H9 (cell line): ENCODE measurements at regions not wholly inside any gene's neighbourhood (a gene's known extent, or its start where the extent isn't known, plus 50 kb on each side); places are given as distances from the start of the nearest gene placed in this dataset.

Experiments used
- DNase-seq: peaks from one replicate; pipeline ENCODE4 v3.0.0-alpha.2; 2017
- H2AFZ ChIP-seq: one replicate; pipeline ENCODE4 v1.6.1; 2013; ENCODE audit warnings: mild to moderate bottlenecking, low read length, control low read depth, moderate library complexity
- H2AK5ac ChIP-seq: 2 replicates; pipeline ENCODE4 v1.6.1; 2013; ENCODE audit warnings: low read length, control low read depth, mixed read lengths; ENCODE audit not compliant: insufficient read length
- H2BK120ac ChIP-seq: one replicate; pipeline ENCODE4 v1.6.1; 2013; ENCODE audit warnings: low read depth, mild to moderate bottlenecking, low read length, control low read depth, inconsistent platforms; ENCODE audit not compliant: poor library complexity, severe bottlenecking
- H2BK12ac ChIP-seq: 2 replicates; pipeline ENCODE4 v1.6.1; 2013; ENCODE audit warnings: low read length, control low read depth, mixed read lengths, low read depth; ENCODE audit not compliant: insufficient read length
- H2BK15ac ChIP-seq: 2 replicates; pipeline ENCODE4 v1.6.1; 2013; ENCODE audit warnings: low read depth, low read length, control low read depth
- H2BK20ac ChIP-seq: one replicate; pipeline ENCODE4 v1.6.1; 2013; ENCODE audit warnings: low read depth, mild to moderate bottlenecking, low read length, control low read depth, inconsistent platforms; ENCODE audit not compliant: poor library complexity, severe bottlenecking
- H2BK5ac ChIP-seq: 2 replicates; pipeline ENCODE4 v1.6.1; 2013; ENCODE audit warnings: low read length, control low read depth, mixed read lengths; ENCODE audit not compliant: insufficient read length
- H3K14ac ChIP-seq: 2 replicates; pipeline ENCODE4 v1.6.1; 2013; ENCODE audit warnings: low read length, control low read depth; ENCODE audit not compliant: insufficient read depth
- H3K18ac ChIP-seq: 2 replicates; pipeline ENCODE4 v1.6.1; 2013; ENCODE audit warnings: low read depth, mild to moderate bottlenecking, mixed read lengths, low read length, control low read depth; ENCODE audit not compliant: insufficient read length
- H3K23ac ChIP-seq: 2 replicates; pipeline ENCODE4 v1.6.1; 2013; ENCODE audit warnings: low read length, control low read depth, mixed read lengths, low read depth; ENCODE audit not compliant: insufficient read length
- H3K23me2 ChIP-seq: 2 replicates; pipeline ENCODE4 v1.6.1; 2013; ENCODE audit warnings: low read depth, mild to moderate bottlenecking, mixed read lengths, low read length, control low read depth; ENCODE audit not compliant: insufficient read length, poor library complexity, severe bottlenecking
- H3K27ac ChIP-seq: 2 replicates; pipeline ENCODE4 v1.5.1; 2013; ENCODE audit warnings: low read length, control low read depth, mixed read lengths, low read depth; ENCODE audit not compliant: insufficient read length
- H3K27me3 ChIP-seq: 2 replicates; pipeline ENCODE4 v1.6.1; 2013; ENCODE audit warnings: low read length, control low read depth, inconsistent platforms; ENCODE audit not compliant: insufficient read depth
- H3K4ac ChIP-seq: 2 replicates; pipeline ENCODE4 v1.6.1; 2013; ENCODE audit warnings: low read depth, mild to moderate bottlenecking, control low read depth, inconsistent platforms, low read length, moderate library complexity
- H3K4me1 ChIP-seq: 2 replicates; pipeline ENCODE4 v1.6.1; 2013; ENCODE audit warnings: low read length, control low read depth, inconsistent platforms; ENCODE audit not compliant: insufficient read depth
- H3K4me2 ChIP-seq: 2 replicates; pipeline ENCODE4 v1.6.1; 2013; ENCODE audit warnings: low read length, control low read depth, mixed read lengths; ENCODE audit not compliant: insufficient read length, insufficient read depth
- H3K56ac ChIP-seq: 2 replicates; pipeline ENCODE4 v1.6.1; 2013; ENCODE audit warnings: low read depth, mild to moderate bottlenecking, mixed read lengths, low read length, control low read depth; ENCODE audit not compliant: insufficient read length
- H3K79me1 ChIP-seq: 2 replicates; pipeline ENCODE4 v1.6.1; 2013; ENCODE audit warnings: low read depth, mild to moderate bottlenecking, moderate library complexity, low read length, control low read depth, inconsistent platforms; ENCODE audit not compliant: insufficient read depth, poor library complexity, severe bottlenecking
- H3K79me2 ChIP-seq: 2 replicates; pipeline ENCODE4 v1.6.1; 2013; ENCODE audit warnings: low read length, control low read depth, inconsistent platforms; ENCODE audit not compliant: insufficient read depth
- H3K9ac ChIP-seq: 2 replicates; pipeline ENCODE4 v1.6.1; 2013; ENCODE audit warnings: low read length, control low read depth, mixed read lengths; ENCODE audit not compliant: insufficient read length; ENCODE audit errors: extremely low read depth
- H3K9me3 ChIP-seq: one replicate; pipeline ENCODE4 v1.6.1; 2013; ENCODE audit warnings: low read depth, low read length, inconsistent platforms; ENCODE audit not compliant: control insufficient read depth
- H3T11ph ChIP-seq: one replicate; pipeline ENCODE4 v1.6.1; 2013; ENCODE audit warnings: mild to moderate bottlenecking, low read length, control low read depth, inconsistent platforms
- H4K20me1 ChIP-seq: one replicate; pipeline ENCODE4 v1.6.1; 2013; ENCODE audit not compliant: control insufficient read depth, insufficient read length, insufficient read depth
- H4K5ac ChIP-seq: 2 replicates; pipeline ENCODE4 v1.6.1; 2013; ENCODE audit warnings: low read depth, mild to moderate bottlenecking, mixed read lengths, low read length, control low read depth; ENCODE audit not compliant: insufficient read length
- H4K8ac ChIP-seq: replicated peaks from 2 replicates; pipeline ENCODE4 v1.6.1; 2013; ENCODE audit warnings: low read length, control low read depth, mixed read lengths, low read depth; ENCODE audit not compliant: insufficient read length
- H4K91ac ChIP-seq: 2 replicates; pipeline ENCODE4 v1.6.1; 2013; ENCODE audit warnings: low read depth, mild to moderate bottlenecking, moderate library complexity, mixed read lengths, low read length, control low read depth; ENCODE audit not compliant: insufficient read length
- H3K27ac Mint-ChIP-seq, 3 experiments: 2 replicates in 2 of 3; 3 replicates in 1 of 3; pipeline ENCODE4 v1.8.0; 2020 to 2021; ENCODE audit warnings: mixed read lengths in 3 of 3, mild to moderate bottlenecking in 1 of 3, moderate library complexity in 1 of 3
- H3K27me3 Mint-ChIP-seq: 2 replicates; pipeline ENCODE4 v1.8.0; 2021; ENCODE audit warnings: low read depth, mild to moderate bottlenecking, moderate library complexity, mixed read lengths
- H3K36me3 Mint-ChIP-seq, 3 experiments: 2 replicates in 2 of 3; 3 replicates in 1 of 3; pipeline ENCODE4 v1.8.0; 2020 to 2021; ENCODE audit warnings: low read depth in 3 of 3, mixed read lengths in 3 of 3; ENCODE audit not compliant: insufficient read depth in 1 of 3
- H3K4me1 Mint-ChIP-seq, 2 experiments: 2 replicates each; pipeline ENCODE4 v1.8.0; 2020; ENCODE audit warnings: mixed read lengths in 2 of 2
- H3K4me3 Mint-ChIP-seq, 2 experiments: 2 replicates in 1 of 2; 3 replicates in 1 of 2; pipeline ENCODE4 v1.8.0; 2020 to 2021; ENCODE audit warnings: mild to moderate bottlenecking in 2 of 2, mixed read lengths in 2 of 2, moderate library complexity in 1 of 2
- H3K9me3 Mint-ChIP-seq, 2 experiments: 2 replicates in 1 of 2; 3 replicates in 1 of 2; pipeline ENCODE4 v1.8.0; 2020; ENCODE audit warnings: mild to moderate bottlenecking in 2 of 2, mixed read lengths in 2 of 2, moderate library complexity in 1 of 2
- CTCF ChIP-seq: fragments of 200-600 bp; sonication (generic); conservative IDR thresholded peaks from 3 replicates; pipeline ENCODE4 v1.8.0; 2021; ENCODE audit warnings: antibody characterized with exemption, mild to moderate bottlenecking
- WGBS: extraction: QIAGEN DNeasy Blood & Tissue Kit; methylation state at CpG from one replicate; pipeline ENCODE4 v1.1.7; 2013; ENCODE audit warnings: missing lambda C conversion rate, low lambda C conversion rate, mixed read lengths; ENCODE audit not compliant: insufficient read length; ENCODE audit errors: extremely low coverage; 5-methylcytosine and 5-hydroxymethylcytosine counted together

- H3K36me3 Mint-ChIP-seq = no peaks in the 10 kb centered on the region
- no peaks in the 10 kb centered on the region for H3K9me3 ChIP-seq
- H3K27ac Mint-ChIP-seq = no peak overlapping the region
- no peak overlapping the region for H2AFZ ChIP-seq
- no peak overlapping the region for H3K4me3 Mint-ChIP-seq
- no peak overlapping the region for H3K14ac ChIP-seq
- no peaks in the 10 kb centered on the region for H3K4me1 Mint-ChIP-seq
- H3K9me3 Mint-ChIP-seq = no peaks in the 10 kb centered on the region
- H3K18ac ChIP-seq = no peak overlapping the region
- TF ChIP-seq CTCF = no peak
- no peak overlapping the region for H3K27ac ChIP-seq
- no CpG with 5 or more reads among the region's 2 CpGs for WGBS
- no peak overlapping the region for H3K23ac ChIP-seq
- no peaks in the 10 kb centered on the region for H3K79me2 ChIP-seq
- no peak overlapping the region for H3K4me2 ChIP-seq
- no peak overlapping the region for H4K91ac ChIP-seq
- no peak overlapping the region for H3K9ac ChIP-seq
- no peaks in the 10 kb centered on the region for H3K4me1 ChIP-seq
- H2BK120ac ChIP-seq = no peak overlapping the region
- DNase-seq = no peak
- no peaks in the 10 kb centered on the region for H3K27me3 ChIP-seq
- no peak overlapping the region for H3K4ac ChIP-seq
- no peak overlapping the region for H3K56ac ChIP-seq
- no peak overlapping the region for H4K8ac ChIP-seq
- no peak overlapping the region for H4K5ac ChIP-seq
- H3K79me1 ChIP-seq = no peaks in the 10 kb centered on the region
- H2BK20ac ChIP-seq = no peak overlapping the region
- H2BK5ac ChIP-seq = no peak overlapping the region
- H2BK12ac ChIP-seq = no peak overlapping the region
- H3T11ph ChIP-seq = no peak overlapping the region
- H2BK15ac ChIP-seq = no peak overlapping the region
- no peaks in the 10 kb centered on the region for H3K23me2 ChIP-seq
- no peaks in the 10 kb centered on the region for H4K20me1 ChIP-seq
- H2AK5ac ChIP-seq = no peak overlapping the region
- H3K27me3 Mint-ChIP-seq = no peaks in the 10 kb centered on the region
Measured at GRCh38 chr10:65306201-65306600, 1619.6 kb upstream of the LRRTM3 start.
